ENCODE measurements at regions not wholly inside any gene's neighbourhood (a gene's known extent, or its start where the extent isn't known, plus 50 kb on each side); places are given as distances from the start of the nearest gene placed in this dataset.

- Histone ChIP-seq H3K27me3 (ENCODE audit: control insufficient read depth in 2 of 2, insufficient read depth in 2 of 2, low read length in 2 of 2) (no peaks in the 10 kb centered on the region), H3K9me3 (replicated peaks; ENCODE audit: control insufficient read depth, insufficient read depth, low read depth, low read length) (no peaks in the 10 kb centered on the region), H4K20me1 (replicated peaks; ENCODE audit: control insufficient read depth, insufficient read depth, low read length) (no peaks in the 10 kb centered on the region), H3K4me2 (ENCODE audit: insufficient read depth, low read length) (no peak overlapping the region), H3K36me3 (ENCODE audit: control insufficient read depth, insufficient read depth, low read length) (no peaks in the 10 kb centered on the region), H2AFZ (ENCODE audit: low read depth, low read length) (no peak overlapping the region), H3K9me1 (ENCODE audit: control insufficient read depth, insufficient read depth, low read length) (no peaks in the 10 kb centered on the region), H3K4me3 (no peak overlapping the region), H3K9ac (ENCODE audit: insufficient read depth in 1 of 2, low read depth in 2 of 2, low read length in 2 of 2) (no peak overlapping the region), H3K4me1 (replicated peaks in 1 of 2; ENCODE audit: control insufficient read depth in 2 of 2, insufficient read depth in 2 of 2, low read length in 2 of 2) (no peaks in the 10 kb centered on the region), H3K79me2 (ENCODE audit: control insufficient read depth, insufficient read depth, low read length) (no peaks in the 10 kb centered on the region), H3K27ac (ENCODE audit: extremely low read depth, low read depth, low read length) (no peak overlapping the region)
- FAIRE-seq (no peak), ATAC-seq (no peak), DNase-seq (ENCODE audit: extremely low read depth in 1 of 4, low spot score in 3 of 4) (no peak)
- intact Hi-C loops (cut with micrococcal nuclease), result no loop called here
- ChIA-PET POLR2A (no interaction called here), CTCF (ENCODE audit: low intra/inter-chr PET ratio) (no interaction called here)
- in situ Hi-C loops (cut with MboI), result no loop called here
- BruUV-seq (replicated peaks), result no TSS peak
- WGBS (ENCODE audit: insufficient coverage, low coverage, missing lambda C conversion rate), result 0% methylated on average over 5 of the region's 9 CpGs
- TF ChIP-seq ZEB2 (IDR thresholded peaks at IDR 0.05) (no peak), ATF1 (CRISPR knock-in tag; IDR thresholded peaks at IDR 0.05) (no peak), ATF1 (tag; IDR thresholded peaks at IDR 0.05) (no peak), MCM5 (IDR thresholded peaks at IDR 0.05; ENCODE audit: low read depth) (no peak), POLR3G (IDR thresholded peaks at IDR 0.05; ENCODE audit: extremely low read depth, insufficient read length, insufficient replicate concordance) (no peak), ATF4 (CRISPR knock-in tag; IDR thresholded peaks at IDR 0.05) (no peak), SRSF1 (IDR thresholded peaks at IDR 0.05; ENCODE audit: low read depth, low read length) (no peak), TAF7 (tag; IDR thresholded peaks at IDR 0.05) (no peak), NELFE (IDR thresholded peaks at IDR 0.05; ENCODE audit: insufficient read depth, insufficient read length) (no peak), CAMTA2 (CRISPR knock-in tag; conservative IDR thresholded peaks at IDR 0.05) (no peak), HES1 (IDR thresholded peaks at IDR 0.05; ENCODE audit: low read depth) (no peak), ZNF668 (CRISPR knock-in tag; IDR thresholded peaks at IDR 0.05) (no peak), BCLAF1 (IDR thresholded peaks at IDR 0.05; ENCODE audit: borderline replicate concordance in 1 of 2, control insufficient read depth in 1 of 2, low read depth in 2 of 2, low read length in 1 of 2) (no peak), POLR3A (IDR thresholded peaks at IDR 0.05; ENCODE audit: borderline replicate concordance, extremely low read depth, insufficient read depth, insufficient read length) (no peak)
Observed at GRCh38 chr2:221124532-221125240, 447.4 kb downstream of the EPHA4 start.

All from K562 (cell line).